Fibroblast of lung (primary cell): ENCODE measurements at regions not wholly inside any gene's neighbourhood (a gene's known extent, or its start where the extent isn't known, plus 50 kb on each side); places are given as distances from the start of the nearest gene placed in this dataset.

Source experiments
- DNase-seq, 2 donors: peaks; one replicate each; pipeline versions ENCODE4 v3.0.0 to v3.0.0-alpha.2; 2010; ENCODE audit warnings: low read depth in 2 of 2
- H2AFZ ChIP-seq: 2 replicates; pipeline ENCODE4 v1.5.1; 2012; ENCODE audit warnings: low read length, control low read depth, inconsistent platforms
- H3K27ac ChIP-seq: 2 replicates; pipeline ENCODE4 v1.5.1; 2011; ENCODE audit warnings: low read length, control low read depth; ENCODE audit not compliant: insufficient read depth
- H3K27me3 ChIP-seq: 2 replicates; pipeline ENCODE4 v1.5.1; 2011; ENCODE audit warnings: mild to moderate bottlenecking, low read length; ENCODE audit not compliant: control insufficient read depth, insufficient read depth
- H3K36me3 ChIP-seq: 2 replicates; pipeline ENCODE4 v1.5.1; 2011; ENCODE audit warnings: low read length; ENCODE audit not compliant: control insufficient read depth, insufficient read depth
- H3K4me1 ChIP-seq: 2 replicates; pipeline ENCODE4 v1.5.1; 2011; ENCODE audit warnings: low read length; ENCODE audit not compliant: control insufficient read depth, insufficient read depth; ENCODE audit errors: extremely low read depth
- H3K4me2 ChIP-seq: 2 replicates; pipeline ENCODE4 v1.5.1; 2011; ENCODE audit warnings: low read length, control low read depth; ENCODE audit not compliant: insufficient read depth; ENCODE audit errors: extremely low read depth
- H3K4me3 ChIP-seq, 4 experiments: fragments of 200-600 bp in 1 of 4; sonication (generic) in 1 of 4; replicated peaks in 1 of 4; 2 replicates each; pipeline ENCODE4 v1.5.1; 2011 to 2016; ENCODE audit warnings: low read length in 4 of 4, low read depth in 3 of 4, mild to moderate bottlenecking in 3 of 4, control low read depth in 2 of 4, inconsistent platforms in 1 of 4, mixed read lengths in 1 of 4; ENCODE audit not compliant: insufficient read depth in 1 of 4; ENCODE audit errors: control extremely low read depth in 1 of 4
- H3K79me2 ChIP-seq: 2 replicates; pipeline ENCODE4 v1.5.1; 2012; ENCODE audit warnings: mild to moderate bottlenecking, low read length, inconsistent platforms; ENCODE audit not compliant: control insufficient read depth, insufficient read depth
- H3K9ac ChIP-seq: 2 replicates; pipeline ENCODE4 v1.5.1; 2011; ENCODE audit warnings: mild to moderate bottlenecking, low read length, control low read depth; ENCODE audit not compliant: insufficient read depth
- H3K9me3 ChIP-seq: 2 replicates; pipeline ENCODE4 v1.5.1; 2012; ENCODE audit warnings: low read depth, low read length; ENCODE audit not compliant: control insufficient read depth, insufficient read depth
- H4K20me1 ChIP-seq: 2 replicates; pipeline ENCODE4 v1.5.1; 2011; ENCODE audit warnings: low read length; ENCODE audit not compliant: control insufficient read depth, insufficient read depth; ENCODE audit errors: extremely low read depth
- EZH2 ChIP-seq: IDR thresholded peaks from 2 replicates; pipeline ENCODE4 v1.5.1; 2012; ENCODE audit warnings: low read length, control low read depth, mild to moderate bottlenecking; ENCODE audit errors: missing control alignments
- TF ChIP-seq, protein P1 (sequence below), 2 donors: IDR thresholded peaks in 1 of 2; conservative IDR thresholded peaks in 1 of 2; 1 replicate in 1 of 2; 2 replicates in 1 of 2; pipeline ENCODE4 v1.5.1; 2011 to 2012; ENCODE audit warnings: low read length in 2 of 2, control low read depth in 1 of 2, inconsistent platforms in 1 of 2, low read depth in 1 of 2, mild to moderate bottlenecking in 1 of 2

DNA sequence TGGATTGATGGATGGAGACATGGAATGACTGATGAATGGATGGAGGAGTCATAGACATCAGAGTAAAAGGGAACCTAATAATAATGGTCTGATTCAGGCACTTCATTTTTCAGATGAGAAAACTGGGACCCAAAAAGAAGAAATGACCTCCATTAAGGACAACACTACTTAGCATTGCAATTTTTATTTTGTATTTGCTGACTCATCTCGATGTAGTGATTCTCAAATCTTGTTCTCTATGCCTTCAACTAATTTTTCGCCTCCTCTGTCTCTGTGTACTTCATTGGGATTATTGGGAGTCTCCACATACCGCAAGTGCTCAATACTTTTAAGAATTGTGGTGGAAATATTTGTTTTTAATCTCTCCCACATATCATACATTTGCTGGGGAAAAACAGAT is 446.2 kb upstream of the FSHR start:
- Histone ChIP-seq H3K9me3 (no peaks in the 10 kb centered on the region), H3K27ac (no peak overlapping the region), H3K36me3 (no peaks in the 10 kb centered on the region), H3K27me3 (no peaks in the 10 kb centered on the region), H3K4me2 (no peak overlapping the region), H2AFZ (no peak overlapping the region), H3K4me3 (no peak overlapping the region), H3K9ac (no peak overlapping the region), H4K20me1 (no peaks in the 10 kb centered on the region), H3K79me2 (no peaks in the 10 kb centered on the region), H3K4me1 (no peaks in the 10 kb centered on the region)
- no peak for DNase-seq
- TF ChIP-seq EZH2 = no peak
- TF ChIP-seq, protein P1, sequence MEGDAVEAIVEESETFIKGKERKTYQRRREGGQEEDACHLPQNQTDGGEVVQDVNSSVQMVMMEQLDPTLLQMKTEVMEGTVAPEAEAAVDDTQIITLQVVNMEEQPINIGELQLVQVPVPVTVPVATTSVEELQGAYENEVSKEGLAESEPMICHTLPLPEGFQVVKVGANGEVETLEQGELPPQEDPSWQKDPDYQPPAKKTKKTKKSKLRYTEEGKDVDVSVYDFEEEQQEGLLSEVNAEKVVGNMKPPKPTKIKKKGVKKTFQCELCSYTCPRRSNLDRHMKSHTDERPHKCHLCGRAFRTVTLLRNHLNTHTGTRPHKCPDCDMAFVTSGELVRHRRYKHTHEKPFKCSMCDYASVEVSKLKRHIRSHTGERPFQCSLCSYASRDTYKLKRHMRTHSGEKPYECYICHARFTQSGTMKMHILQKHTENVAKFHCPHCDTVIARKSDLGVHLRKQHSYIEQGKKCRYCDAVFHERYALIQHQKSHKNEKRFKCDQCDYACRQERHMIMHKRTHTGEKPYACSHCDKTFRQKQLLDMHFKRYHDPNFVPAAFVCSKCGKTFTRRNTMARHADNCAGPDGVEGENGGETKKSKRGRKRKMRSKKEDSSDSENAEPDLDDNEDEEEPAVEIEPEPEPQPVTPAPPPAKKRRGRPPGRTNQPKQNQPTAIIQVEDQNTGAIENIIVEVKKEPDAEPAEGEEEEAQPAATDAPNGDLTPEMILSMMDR (conservative IDR thresholded peaks at IDR 0.05 in 1 of 2, IDR thresholded peaks at IDR 0.05 in 1 of 2; ENCODE audit: low read depth in 1 of 2, low read length in 2 of 2) = no peak

DNA sequence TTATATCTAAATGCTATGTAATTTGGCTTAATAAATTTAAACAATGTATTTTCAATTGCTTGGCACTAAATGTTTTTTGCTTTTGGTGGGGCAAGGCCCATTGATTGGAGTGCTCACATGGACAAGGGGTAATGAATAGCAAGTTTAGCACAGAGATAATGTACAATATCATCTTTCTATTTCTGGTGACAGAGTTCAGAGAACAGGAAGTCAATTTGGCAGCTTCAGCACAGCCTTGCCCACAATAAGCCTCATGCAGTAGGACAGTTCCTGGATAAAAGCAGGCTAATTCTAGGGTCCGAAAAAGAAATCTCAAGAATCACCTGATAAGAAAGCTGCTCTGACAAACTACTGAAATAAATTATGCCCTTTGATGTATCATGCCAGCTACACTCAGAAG is 443.9 kb upstream of the FSHR start:
- H3K4me3 ChIP-seq = no peak overlapping the region
- no peak overlapping the region for H3K27ac ChIP-seq
- no peaks in the 10 kb centered on the region for H3K9me3 ChIP-seq
- no peak for TF ChIP-seq EZH2
- TF ChIP-seq, protein P1 (conservative IDR thresholded peaks at IDR 0.05 in 1 of 2, IDR thresholded peaks at IDR 0.05 in 1 of 2; ENCODE audit: low read depth in 1 of 2, low read length in 2 of 2) = no peak
- no peaks in the 10 kb centered on the region for H4K20me1 ChIP-seq
- no peak overlapping the region for H3K4me2 ChIP-seq
- H3K27me3 ChIP-seq = no peaks in the 10 kb centered on the region
- H3K36me3 ChIP-seq = no peaks in the 10 kb centered on the region
- no peak overlapping the region for H3K9ac ChIP-seq
- no peaks in the 10 kb centered on the region for H3K4me1 ChIP-seq
- H3K79me2 ChIP-seq = no peaks in the 10 kb centered on the region
- no peak for DNase-seq
- no peak overlapping the region for H2AFZ ChIP-seq

DNA sequence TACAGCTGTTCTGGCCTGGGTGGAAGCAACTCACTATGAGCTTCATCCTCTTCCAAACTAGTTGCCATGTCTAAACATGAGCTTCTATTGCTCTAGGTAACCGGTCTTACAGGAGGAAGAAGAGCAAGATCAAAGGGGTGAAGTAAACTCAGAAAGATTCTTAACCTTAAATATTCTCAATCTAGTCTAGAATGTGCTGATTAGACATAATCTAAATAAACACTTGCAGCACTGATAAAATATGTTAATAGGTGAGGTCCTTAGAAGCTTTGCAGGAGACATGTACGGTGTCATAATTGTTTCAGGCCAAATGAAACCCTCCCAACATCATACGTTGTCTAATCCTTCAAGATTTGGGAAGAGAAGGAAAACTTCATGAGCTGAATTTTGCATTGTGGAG is 431.6 kb upstream of the FSHR start:
- no peaks in the 10 kb centered on the region for H3K27me3 ChIP-seq
- no peaks in the 10 kb centered on the region for H4K20me1 ChIP-seq
- no peak overlapping the region for H3K9ac ChIP-seq
- no peaks in the 10 kb centered on the region for H3K9me3 ChIP-seq
- no peak for DNase-seq
- H3K4me2 ChIP-seq = no peak overlapping the region
- no peaks in the 10 kb centered on the region for H3K36me3 ChIP-seq
- H3K27ac ChIP-seq = no peak overlapping the region
- H2AFZ ChIP-seq = no peak overlapping the region
- no peak for TF ChIP-seq EZH2
- TF ChIP-seq, protein P1 (conservative IDR thresholded peaks at IDR 0.05 in 1 of 2, IDR thresholded peaks at IDR 0.05 in 1 of 2; ENCODE audit: low read depth in 1 of 2, low read length in 2 of 2) = no peak
- no peaks in the 10 kb centered on the region for H3K79me2 ChIP-seq
- H3K4me1 ChIP-seq = no peaks in the 10 kb centered on the region
- no peak overlapping the region for H3K4me3 ChIP-seq
